ENCODE measurements at regions not wholly inside any gene's neighbourhood (a gene's known extent, or its start where the extent isn't known, plus 50 kb on each side); places are given as distances from the start of the nearest gene placed in this dataset.

DNA sequence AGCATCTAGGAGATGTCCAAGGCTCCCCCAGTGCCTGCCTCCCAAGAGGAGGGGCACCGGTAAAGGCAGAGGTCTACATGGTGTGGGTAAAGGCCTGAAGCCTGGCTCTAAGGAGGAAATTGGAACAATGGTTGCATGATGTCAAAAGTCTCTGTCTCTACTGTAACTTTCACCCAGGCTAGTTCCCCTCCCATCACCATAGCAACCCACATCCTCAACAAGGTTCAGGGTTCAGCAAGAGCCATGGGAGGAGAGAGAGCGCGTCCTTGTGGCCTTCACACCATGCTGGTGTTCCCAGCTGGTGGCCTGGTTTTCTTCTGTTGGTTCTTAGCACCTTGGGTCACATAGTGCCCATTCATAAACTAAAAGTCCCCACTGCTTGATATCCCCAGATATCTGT, 196.7 kb upstream of the CDH5 start:
- DNase-seq: no peak

DNA sequence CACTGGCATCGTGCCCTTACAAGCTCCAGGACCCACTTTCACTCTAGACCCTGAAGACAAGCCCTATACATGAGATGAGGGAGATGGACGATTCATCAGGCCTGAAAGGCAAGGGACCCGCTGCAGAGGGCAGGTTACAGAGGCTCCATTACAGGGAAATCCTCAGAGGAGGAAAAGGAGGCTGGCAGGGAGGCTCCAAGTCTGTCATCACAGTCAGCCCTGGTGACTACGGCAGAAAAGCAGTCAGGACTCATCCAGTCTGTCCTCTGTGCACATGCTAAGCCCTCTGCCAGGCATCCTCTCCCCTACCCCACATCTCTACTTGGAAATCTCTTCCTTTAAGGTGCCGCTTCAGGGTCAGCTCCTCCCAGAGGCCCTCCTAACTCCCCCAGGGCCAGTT, 197.7 kb upstream of the CDH5 start:
- no peak for DNase-seq

GRCh38 chr16:66167564-66168291, 198.8 kb upstream of the CDH5 start:
- no peak for DNase-seq

DNA sequence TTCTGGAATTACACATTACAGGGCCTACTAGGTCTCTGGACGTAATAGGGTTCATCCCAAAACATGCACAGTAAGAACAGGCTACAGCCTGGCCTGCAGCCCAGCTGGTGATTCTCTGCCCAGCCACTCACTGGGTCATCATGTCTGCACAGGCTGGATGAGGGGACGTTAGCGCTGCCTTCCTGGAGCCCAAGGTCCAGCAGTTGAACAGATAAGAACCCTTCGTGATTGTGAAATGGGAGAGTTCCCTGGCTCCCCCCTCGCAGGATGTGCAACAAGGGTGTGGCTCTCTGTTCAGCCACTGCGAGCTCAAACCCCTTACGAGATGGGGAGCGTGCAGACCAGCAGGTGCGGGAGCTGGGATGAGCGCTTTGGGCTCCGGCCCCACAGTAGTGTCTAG, 200.0 kb upstream of the CDH5 start:
- no peak for DNase-seq

DNA sequence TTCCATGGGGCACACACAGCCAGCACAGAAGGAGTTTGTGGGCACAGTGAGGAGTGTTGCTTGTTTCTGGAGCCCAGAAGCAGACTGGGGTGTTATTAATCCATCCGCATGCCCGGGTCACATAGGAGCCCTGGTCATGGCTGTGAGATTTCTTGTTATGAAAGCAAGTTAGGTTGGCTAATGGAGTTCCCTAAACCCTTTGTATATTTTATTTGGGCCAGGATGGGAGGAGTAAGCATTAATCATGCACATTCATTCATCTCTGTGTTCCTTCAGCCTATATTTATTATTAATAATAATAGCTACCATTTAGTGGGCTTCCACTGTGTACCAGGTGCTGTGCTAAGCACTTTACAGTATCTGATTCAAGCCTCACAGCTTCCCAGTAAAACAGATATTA, 200.6 kb upstream of the CDH5 start:
- DNase-seq: no peak

DNA sequence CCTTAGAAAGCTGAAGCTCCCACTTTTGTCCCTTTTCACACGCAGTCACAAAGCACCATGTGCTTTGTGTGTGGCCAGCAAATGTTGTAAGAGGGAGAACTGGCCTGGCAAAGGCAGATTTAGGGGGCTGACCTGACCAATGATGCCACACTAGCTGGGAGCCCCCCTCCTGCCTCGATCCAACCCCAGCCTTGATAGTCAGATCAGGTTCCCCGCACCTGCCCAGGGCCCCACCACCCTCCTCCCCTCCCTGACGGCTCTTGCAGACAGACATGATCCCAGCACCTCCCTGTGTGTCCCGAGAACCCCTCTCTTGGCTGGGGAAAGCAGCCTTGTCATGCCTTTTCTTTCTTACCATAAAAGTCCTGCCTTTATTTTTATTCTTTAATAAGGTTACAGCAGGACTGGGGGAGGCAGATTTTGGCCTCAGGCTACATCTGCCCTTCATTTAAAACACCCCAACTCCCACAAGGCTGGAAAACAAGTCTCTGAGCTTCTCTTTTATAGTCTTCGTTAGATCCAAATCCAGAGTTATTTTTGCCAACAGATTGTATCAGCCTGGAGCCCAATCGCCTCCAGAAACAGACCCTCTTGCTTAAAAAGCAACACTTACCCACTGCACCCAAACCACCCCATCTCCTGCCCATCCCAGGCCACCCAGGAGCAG, 201.8 kb upstream of the CDH5 start:
- DNase-seq: no peak

GRCh38 chr16:66162821-66163220, 203.7 kb upstream of the CDH5 start:
- DNase-seq: no peak

GRCh38 chr16:66161942-66162341, 204.5 kb upstream of the CDH5 start:
- no peak for DNase-seq

DNA sequence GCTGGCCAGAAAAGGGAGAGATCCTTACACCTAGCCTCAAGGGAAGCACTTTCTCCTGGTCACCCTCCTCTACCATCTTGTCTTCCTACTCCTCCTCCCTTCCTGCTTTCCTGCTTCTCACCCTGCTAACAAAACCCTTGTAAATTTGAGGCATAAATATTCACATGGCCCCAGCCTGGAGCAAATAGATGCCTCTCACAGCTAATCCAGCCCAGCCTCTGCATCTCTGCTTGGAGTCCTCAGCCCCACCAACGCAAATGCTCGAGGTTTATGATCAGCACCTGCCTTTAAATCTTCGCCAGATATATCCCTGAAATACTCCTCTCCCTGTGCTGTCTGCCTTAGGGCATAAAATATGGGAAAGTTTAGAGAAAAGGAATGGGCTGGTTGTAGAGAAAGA, 205.2 kb upstream of the CDH5 start:
- DNase-seq: no peak

GRCh38 chr16:66159987-66160386, 206.5 kb upstream of the CDH5 start:
- DNase-seq: peak; percentile 39

GRCh38 chr16:66156538-66156937, 210.0 kb upstream of the CDH5 start:
- no peak for DNase-seq

DNA sequence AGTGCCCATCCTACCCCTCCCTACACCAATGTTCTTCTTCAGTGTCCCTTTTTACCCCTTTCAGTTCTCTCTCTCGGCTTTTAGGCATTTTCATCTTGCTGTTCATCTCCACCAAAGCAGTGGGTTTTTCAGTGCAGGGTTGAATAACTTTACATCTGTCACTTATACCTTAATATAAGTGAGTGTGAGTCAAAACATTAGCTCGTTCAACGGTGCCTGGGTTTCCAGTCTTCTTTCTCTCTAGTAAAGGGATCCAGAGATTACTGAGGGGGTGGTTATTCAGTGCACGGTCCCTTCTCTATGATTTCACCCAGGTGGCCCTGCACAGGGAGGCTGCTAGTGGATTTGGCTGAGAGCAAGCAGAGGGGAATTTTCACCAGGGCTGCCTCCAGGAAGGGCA, 210.6 kb upstream of the CDH5 start:
- no peak for DNase-seq

GRCh38 chr16:66154801-66155200, 211.7 kb upstream of the CDH5 start:
- DNase-seq: no peak

DNA sequence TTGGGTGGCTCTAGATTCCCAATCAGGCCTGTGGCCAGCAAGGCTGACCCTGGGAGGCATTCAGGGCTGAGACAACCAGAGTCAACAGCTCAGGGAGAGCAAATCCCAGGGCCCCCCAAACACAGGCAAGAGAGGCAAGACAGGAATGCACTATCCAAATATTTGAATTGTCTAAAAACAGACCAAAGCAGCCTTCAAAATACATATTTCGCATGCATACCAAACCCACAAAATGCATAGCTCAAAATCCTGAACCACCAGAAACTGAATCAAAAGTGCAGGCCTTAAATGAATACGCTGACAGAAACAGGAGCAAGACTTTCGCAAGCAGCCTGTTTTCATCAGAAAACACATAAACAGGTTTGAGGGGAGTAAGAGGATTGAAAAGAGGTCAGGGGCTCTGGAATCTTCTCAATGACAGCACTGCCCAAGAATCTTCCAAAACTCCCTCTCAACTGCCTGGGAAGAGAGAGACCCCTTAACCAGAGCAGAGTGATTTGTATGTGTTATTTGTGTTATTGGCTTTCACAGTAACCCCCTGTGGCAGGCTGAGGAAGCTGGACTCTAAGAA, 213.6 kb upstream of the CDH5 start:
- DNase-seq: peak; percentile 85

- peak; percentile 8 for DNase-seq
Measured at GRCh38 chr16:66152181-66152580, 214.3 kb upstream of the CDH5 start.

GRCh38 chr16:66150698-66151482, 215.6 kb upstream of the CDH5 start:
- DNase-seq: peak; percentile 25

DNA sequence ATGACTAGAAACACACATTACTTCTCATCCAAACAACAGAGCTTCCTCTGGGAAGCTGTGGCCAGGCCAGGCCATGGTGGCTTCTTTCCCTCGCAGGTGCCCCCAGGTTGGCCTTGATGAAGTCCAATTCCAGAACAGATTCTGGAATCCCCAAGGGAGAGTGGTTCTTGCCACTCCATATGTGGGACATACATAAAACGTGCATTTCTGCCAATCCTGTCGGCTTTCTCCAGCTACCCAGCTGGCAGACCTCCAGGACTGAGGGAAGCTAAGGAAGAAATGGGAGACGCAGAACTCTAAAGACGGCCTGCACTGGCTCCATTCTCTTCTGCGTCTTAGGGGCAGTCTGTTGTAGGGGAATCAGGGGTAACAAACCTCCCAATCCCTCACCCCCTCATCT, 219.2 kb upstream of the CDH5 start:
- no peak for DNase-seq

DNA sequence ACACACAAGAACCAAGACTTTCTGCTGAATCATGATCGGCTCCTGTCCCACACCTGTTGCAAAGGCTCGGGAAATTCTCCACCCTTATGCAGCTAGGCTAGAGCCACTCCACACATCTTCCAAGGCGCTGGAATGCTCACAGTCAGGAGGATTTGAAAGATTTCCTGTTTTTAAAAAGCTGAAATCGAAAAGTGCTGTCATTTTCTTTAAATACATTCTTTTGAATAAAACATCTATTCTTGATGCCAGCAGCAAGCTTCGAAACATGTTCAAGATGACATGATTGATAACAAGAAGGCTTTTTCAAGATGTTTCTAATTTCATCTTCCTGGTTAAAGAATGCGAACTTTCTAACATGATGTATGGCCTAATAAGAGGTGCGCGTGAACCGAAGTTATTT, 219.7 kb upstream of the CDH5 start:
- DNase-seq: no peak

GRCh38 chr16:66144641-66145040, 221.8 kb upstream of the CDH5 start:
- no peak for DNase-seq

DNA sequence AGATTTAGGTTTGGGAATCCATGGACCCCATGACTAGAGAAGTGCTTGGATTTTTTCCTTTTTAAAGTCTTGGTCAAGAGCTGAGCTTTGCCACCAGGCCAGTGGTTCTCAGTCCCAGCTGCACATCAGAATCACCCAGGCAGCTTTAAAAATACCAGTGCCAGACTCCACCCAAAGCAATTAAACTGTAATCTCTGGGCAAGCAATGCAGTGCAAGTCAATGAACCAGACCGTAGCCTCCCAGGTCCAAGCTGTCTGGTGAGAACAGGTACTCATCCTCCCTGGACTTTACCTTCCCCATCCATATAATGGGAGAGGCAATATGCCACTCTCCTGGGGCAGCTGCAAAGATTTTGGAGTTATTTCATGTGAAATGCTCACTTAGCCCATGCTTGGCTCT, 223.1 kb upstream of the CDH5 start:
- no peak for DNase-seq

DNA sequence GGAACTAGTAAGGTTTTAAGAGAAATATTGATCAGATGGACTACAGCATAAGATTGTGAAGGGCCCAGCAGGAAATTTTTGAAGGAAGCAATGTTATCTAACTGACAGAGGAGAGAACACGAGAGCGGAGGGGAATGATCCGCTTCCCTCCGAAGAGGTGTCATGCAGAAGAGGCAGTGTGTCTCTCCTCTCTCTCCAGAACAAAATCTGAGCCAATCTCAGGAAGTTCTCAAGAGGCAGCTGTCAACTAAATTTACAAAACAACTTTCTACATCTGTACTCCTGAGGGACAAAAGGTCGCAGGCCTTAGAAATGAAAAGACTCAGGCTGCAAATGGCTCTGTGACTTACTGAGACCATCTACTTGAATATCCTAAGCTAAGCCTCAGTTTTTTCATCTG, 224.6 kb upstream of the CDH5 start:
- DNase-seq: no peak

DNA sequence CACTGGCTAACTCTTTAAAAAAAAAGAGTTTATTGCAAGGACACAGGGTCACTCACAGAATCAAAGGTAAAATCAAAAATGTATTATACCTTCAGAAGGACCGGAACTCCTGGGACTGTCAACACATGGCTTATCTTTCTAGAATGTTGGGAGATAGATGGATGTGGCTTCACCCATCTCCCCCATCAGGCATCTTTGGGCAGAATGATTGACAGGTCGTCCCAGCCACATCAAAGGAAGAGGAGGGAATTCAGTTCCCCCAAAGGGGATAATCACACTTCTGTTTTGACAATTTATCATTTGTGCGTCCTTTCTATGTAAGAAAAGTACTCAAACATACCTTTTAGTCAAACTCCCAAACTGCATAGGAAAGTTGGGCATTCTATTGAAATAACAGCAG, 228.6 kb upstream of the CDH5 start:
- DNase-seq: no peak

- no peak for DNase-seq
Measured at GRCh38 chr16:66136841-66137240, 229.7 kb upstream of the CDH5 start.

- no peak for DNase-seq
Measured at GRCh38 chr16:66135838-66136237, 230.7 kb upstream of the CDH5 start.

Measured in EL (cell line).